K562 (cell line): ENCODE measurements at regions not wholly inside any gene's neighbourhood (a gene's known extent, or its start where the extent isn't known, plus 50 kb on each side); places are given as distances from the start of the nearest gene placed in this dataset.

Experiments used
- EHMT2 ChIP-seq: fragments of 450-650 bp; IDR thresholded peaks from 2 replicates; pipeline ENCODE4 v1.6.1; 2018; ENCODE audit warnings: antibody characterized with exemption
- EZH2 ChIP-seq: IDR thresholded peaks from 2 replicates; pipeline ENCODE4 v1.6.1; 2012; ENCODE audit warnings: low read depth, mild to moderate bottlenecking, inconsistent platforms, low read length, borderline replicate concordance
- IRF2 ChIP-seq: sonication (generic); formaldehyde crosslinking; IDR thresholded peaks from 2 replicates; pipeline ENCODE4 v1.8.1; 2022; ENCODE audit warnings: mild to moderate bottlenecking, missing genetic modification reagents
- MEF2A ChIP-seq: IDR thresholded peaks from 2 replicates; pipeline ENCODE4 v1.6.1; 2011; ENCODE audit warnings: low read depth, mild to moderate bottlenecking, low read length, moderate library complexity; ENCODE audit not compliant: control insufficient read depth
- NFE2 ChIP-seq: IDR thresholded peaks from 2 replicates; pipeline ENCODE4 v1.6.1; 2014; ENCODE audit warnings: antibody characterized with exemption, low read depth
- TARDBP ChIP-seq: fragments of 450-650 bp; IDR thresholded peaks from 2 replicates; pipeline ENCODE4 v1.6.1; 2016
- TEAD4 ChIP-seq, 2 experiments: sonication (generic) in 1 of 2; formaldehyde crosslinking in 1 of 2; IDR thresholded peaks; 2 replicates each; pipeline versions ENCODE4 v1.6.1 to v1.8.0; 2012 to 2022; ENCODE audit warnings: borderline replicate concordance in 1 of 2, inconsistent platforms in 1 of 2, low read length in 1 of 2, mild to moderate bottlenecking in 1 of 2, missing genetic modification reagents in 1 of 2
- ZBED1 ChIP-seq: IDR thresholded peaks from 2 replicates; pipeline ENCODE4 v1.6.1; 2014
- ZBTB8A ChIP-seq: fragments of 450-650 bp; IDR thresholded peaks from 2 replicates; pipeline ENCODE4 v1.6.1; 2018; ENCODE audit warnings: mild to moderate bottlenecking, moderate library complexity; ENCODE audit not compliant: partially characterized antibody
- TF ChIP-seq, protein P1 (sequence below), 3 experiments: IDR thresholded peaks in 2 of 3; conservative IDR thresholded peaks in 1 of 3; 2 replicates each; pipeline ENCODE4 v1.5.1; 2011 to 2012; ENCODE audit warnings: low read length in 3 of 3, mild to moderate bottlenecking in 3 of 3, control low read depth in 2 of 3, improper control_type of control experiment in 1 of 3, inconsistent platforms in 1 of 3, low read depth in 1 of 3, mixed read lengths in 1 of 3, moderate library complexity in 1 of 3; ENCODE audit not compliant: insufficient read depth in 2 of 3

GRCh38 chr17:22459953-22460350 lies 767.6 kb downstream of the KCNJ18 start:
- TF ChIP-seq EHMT2 (no peak), IRF2 (CRISPR knock-in tag) (no peak), EZH2 (no peak), TARDBP (no peak), NFE2 (no peak), ZBTB8A (no peak), MEF2A (no peak), ZBED1 (no peak), TEAD4 (IDR thresholded peaks at IDR 0.05; ENCODE audit: low read length) (no peak), TEAD4 (CRISPR knock-in tag; IDR thresholded peaks at IDR 0.05; ENCODE audit: borderline replicate concordance) (no peak)
- TF ChIP-seq, protein P1, sequence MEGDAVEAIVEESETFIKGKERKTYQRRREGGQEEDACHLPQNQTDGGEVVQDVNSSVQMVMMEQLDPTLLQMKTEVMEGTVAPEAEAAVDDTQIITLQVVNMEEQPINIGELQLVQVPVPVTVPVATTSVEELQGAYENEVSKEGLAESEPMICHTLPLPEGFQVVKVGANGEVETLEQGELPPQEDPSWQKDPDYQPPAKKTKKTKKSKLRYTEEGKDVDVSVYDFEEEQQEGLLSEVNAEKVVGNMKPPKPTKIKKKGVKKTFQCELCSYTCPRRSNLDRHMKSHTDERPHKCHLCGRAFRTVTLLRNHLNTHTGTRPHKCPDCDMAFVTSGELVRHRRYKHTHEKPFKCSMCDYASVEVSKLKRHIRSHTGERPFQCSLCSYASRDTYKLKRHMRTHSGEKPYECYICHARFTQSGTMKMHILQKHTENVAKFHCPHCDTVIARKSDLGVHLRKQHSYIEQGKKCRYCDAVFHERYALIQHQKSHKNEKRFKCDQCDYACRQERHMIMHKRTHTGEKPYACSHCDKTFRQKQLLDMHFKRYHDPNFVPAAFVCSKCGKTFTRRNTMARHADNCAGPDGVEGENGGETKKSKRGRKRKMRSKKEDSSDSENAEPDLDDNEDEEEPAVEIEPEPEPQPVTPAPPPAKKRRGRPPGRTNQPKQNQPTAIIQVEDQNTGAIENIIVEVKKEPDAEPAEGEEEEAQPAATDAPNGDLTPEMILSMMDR (IDR thresholded peaks at IDR 0.05 in 2 of 3, conservative IDR thresholded peaks at IDR 0.05 in 1 of 3; ENCODE audit: insufficient read depth in 2 of 3, low read depth in 1 of 3, low read length in 3 of 3) = no peak
